ENCODE measurements at regions not wholly inside any gene's neighbourhood (a gene's known extent, or its start where the extent isn't known, plus 50 kb on each side); places are given as distances from the start of the nearest gene placed in this dataset.

DNA sequence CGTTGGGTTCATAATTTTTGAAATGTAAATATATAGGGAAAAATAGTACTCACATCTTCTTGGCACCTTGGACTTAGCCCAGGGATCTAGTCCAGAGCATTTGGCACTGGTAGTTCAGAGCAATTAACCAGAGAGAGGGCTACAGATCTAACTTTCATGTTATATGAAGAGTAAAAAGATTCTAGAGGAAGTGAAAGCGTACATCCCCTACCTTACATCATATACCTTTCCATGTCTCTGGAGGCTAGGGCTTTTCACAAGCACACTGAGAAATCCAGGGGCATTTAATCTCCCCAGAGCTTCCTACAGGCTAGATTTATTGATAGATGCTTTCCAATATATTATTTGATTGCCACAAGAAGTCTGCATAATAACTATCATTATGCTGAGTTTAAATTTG lies 687.5 kb upstream of the FBXO33 start:
- Histone ChIP-seq H3K4me1 (ENCODE audit: control insufficient read depth, insufficient read depth, low read length) (peaks cover 13% of the 10 kb centered on the region), H3K27ac (ENCODE audit: low read depth, low read length) (no peak overlapping the region), H3K27me3 (ENCODE audit: control insufficient read depth, insufficient read depth, low read length) (no peaks in the 10 kb centered on the region), H3K9me3 (ENCODE audit: control insufficient read depth, insufficient read depth, low read length) (no peaks in the 10 kb centered on the region), H3K36me3 (ENCODE audit: control insufficient read depth, insufficient read depth, low read length) (no peaks in the 10 kb centered on the region), H3K9ac (ENCODE audit: low read depth, low read length) (no peak overlapping the region), H3K4me3 (ENCODE audit: low read depth, low read length) (no peak overlapping the region)

DNA sequence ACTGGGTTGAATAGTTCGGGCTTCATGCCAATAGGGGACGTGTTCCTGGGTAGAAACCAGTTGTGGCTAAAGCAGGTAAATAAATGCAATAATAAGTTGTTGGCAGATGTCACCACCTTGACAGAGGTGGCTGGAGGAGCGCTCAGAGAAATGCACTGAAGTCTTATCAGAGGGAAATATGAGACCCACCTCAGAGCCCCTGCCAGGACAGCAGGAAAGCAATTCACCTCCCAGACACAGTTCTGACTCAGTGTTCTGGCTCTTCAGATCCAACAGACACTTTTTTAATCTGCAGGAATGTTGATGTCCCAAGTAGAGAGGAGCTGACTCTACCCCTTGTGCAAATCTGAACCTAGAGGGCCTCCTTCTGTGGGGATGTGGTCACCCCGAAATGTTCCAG lies 687.1 kb upstream of the FBXO33 start:
- no peak overlapping the region for H3K9ac ChIP-seq (ENCODE audit: low read depth, low read length)
- peaks cover 13% of the 10 kb centered on the region for H3K4me1 ChIP-seq (ENCODE audit: control insufficient read depth, insufficient read depth, low read length)
- no peaks in the 10 kb centered on the region for H3K36me3 ChIP-seq (ENCODE audit: control insufficient read depth, insufficient read depth, low read length)
- no peaks in the 10 kb centered on the region for H3K27me3 ChIP-seq (ENCODE audit: control insufficient read depth, insufficient read depth, low read length)
- H3K9me3 ChIP-seq (ENCODE audit: control insufficient read depth, insufficient read depth, low read length), result no peaks in the 10 kb centered on the region
- no peak overlapping the region for H3K27ac ChIP-seq (ENCODE audit: low read depth, low read length)
- H3K4me3 ChIP-seq (ENCODE audit: low read depth, low read length), result no peak overlapping the region

DNA sequence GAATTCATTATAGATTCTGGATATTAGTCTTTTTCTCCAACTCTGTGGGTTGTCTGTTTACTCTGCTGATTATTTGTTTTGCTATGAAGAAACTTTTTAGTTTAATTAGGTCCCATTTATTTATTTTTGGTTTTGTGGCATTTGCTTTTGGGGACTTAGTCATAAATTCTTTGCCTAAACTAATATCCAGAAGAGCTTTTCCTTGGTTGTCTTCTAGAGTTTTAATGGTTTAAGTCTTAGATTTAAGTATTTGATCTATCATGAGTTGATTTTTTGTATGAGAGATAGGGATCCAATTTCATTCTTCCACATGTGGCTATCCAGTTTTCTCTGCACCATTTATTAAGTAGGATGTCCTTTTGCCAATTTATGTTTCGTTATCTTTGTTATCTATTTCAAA lies 683.4 kb upstream of the FBXO33 start:
- Histone ChIP-seq H3K36me3 (ENCODE audit: control insufficient read depth, insufficient read depth, low read length) (no peaks in the 10 kb centered on the region), H3K4me3 (ENCODE audit: low read depth, low read length) (no peak overlapping the region), H3K4me1 (ENCODE audit: control insufficient read depth, insufficient read depth, low read length) (no peaks in the 10 kb centered on the region), H3K27me3 (ENCODE audit: control insufficient read depth, insufficient read depth, low read length) (no peaks in the 10 kb centered on the region), H3K27ac (ENCODE audit: low read depth, low read length) (no peak overlapping the region), H3K9ac (ENCODE audit: low read depth, low read length) (no peak overlapping the region), H3K9me3 (ENCODE audit: control insufficient read depth, insufficient read depth, low read length) (no peaks in the 10 kb centered on the region)

DNA sequence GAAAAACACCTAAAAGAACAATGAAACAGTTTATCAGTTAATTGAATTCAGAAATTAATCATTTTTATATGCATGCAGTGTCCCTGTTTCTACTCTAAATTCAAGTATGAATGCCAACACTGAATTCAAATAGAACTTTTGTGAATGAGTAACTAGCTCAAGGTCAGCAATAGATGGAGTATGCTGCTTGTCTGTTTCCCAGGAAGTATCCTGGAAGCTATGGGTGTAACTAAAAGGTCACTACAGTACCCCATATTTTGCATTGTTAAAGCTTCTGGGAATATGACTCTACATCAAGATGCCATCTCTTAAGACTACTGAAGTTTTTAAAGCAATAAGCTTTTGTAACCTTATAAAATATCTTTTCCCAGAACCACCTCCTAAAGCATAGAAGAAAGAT lies 681.4 kb upstream of the FBXO33 start:
- Histone ChIP-seq H3K4me3 (ENCODE audit: low read depth, low read length) (no peak overlapping the region), H3K9ac (ENCODE audit: low read depth, low read length) (no peak overlapping the region), H3K36me3 (ENCODE audit: control insufficient read depth, insufficient read depth, low read length) (no peaks in the 10 kb centered on the region), H3K27ac (ENCODE audit: low read depth, low read length) (no peak overlapping the region), H3K4me1 (ENCODE audit: control insufficient read depth, insufficient read depth, low read length) (no peaks in the 10 kb centered on the region), H3K9me3 (ENCODE audit: control insufficient read depth, insufficient read depth, low read length) (no peaks in the 10 kb centered on the region), H3K27me3 (ENCODE audit: control insufficient read depth, insufficient read depth, low read length) (no peaks in the 10 kb centered on the region)

DNA sequence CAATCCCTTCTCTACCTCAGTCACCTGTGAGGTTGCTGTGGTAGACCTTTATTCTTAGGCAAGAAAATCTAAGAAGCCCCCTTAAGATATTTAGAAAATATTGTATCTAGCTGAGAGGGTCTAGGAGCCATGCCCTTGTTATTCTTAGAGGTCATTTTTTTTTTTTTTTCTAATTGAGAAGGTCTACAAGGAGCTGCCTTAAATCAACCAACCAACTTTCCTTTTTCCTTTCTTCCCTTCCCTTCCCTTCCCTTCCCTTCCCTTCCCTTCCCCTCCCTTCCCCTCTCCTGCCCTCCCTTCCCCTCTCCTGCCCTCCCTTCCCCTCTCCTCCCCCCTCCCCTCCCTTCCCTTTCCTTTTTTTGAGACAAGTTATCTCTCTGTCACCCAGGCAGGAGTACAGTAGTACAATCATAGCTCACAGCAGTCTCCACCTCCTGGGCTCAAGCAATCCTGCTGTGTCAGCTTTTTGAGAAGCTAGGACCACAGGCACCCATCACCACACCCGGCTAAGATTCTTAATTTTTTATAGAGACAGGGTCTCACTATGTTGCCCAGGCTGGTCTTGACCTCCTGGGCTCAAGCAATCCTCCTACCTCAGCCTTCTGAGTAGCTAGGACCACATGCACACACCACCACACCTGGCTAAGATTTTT lies 668.4 kb upstream of the FBXO33 start:
- no peaks in the 10 kb centered on the region for H3K36me3 ChIP-seq (ENCODE audit: control insufficient read depth, insufficient read depth, low read length)
- no peak overlapping the region for H3K27ac ChIP-seq (ENCODE audit: low read depth, low read length)
- no peak overlapping the region for H3K4me3 ChIP-seq (ENCODE audit: low read depth, low read length)

DNA sequence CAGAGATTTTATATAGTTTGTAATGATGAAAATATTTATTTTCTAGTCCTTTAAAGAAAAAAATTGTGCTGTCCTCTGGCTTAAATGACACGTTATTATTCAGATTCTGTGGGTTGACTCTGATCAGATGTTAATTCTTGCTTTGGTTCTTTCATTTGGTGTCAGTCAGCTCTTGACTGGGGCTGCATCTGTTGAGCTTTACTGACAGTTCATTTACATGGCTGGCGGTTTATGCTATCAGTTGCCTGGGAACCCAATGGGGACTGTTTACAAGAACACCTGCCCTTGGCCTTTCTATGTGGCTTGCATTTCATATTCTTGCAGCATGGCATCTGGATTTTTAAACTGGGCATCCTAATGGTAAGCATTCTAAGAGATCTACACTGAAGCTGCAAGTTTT lies 667.1 kb upstream of the FBXO33 start:
- Histone ChIP-seq H3K4me3 (ENCODE audit: low read depth, low read length) (no peak overlapping the region), H3K27me3 (ENCODE audit: control insufficient read depth, insufficient read depth, low read length) (no peaks in the 10 kb centered on the region), H3K36me3 (ENCODE audit: control insufficient read depth, insufficient read depth, low read length) (no peaks in the 10 kb centered on the region), H3K9ac (ENCODE audit: low read depth, low read length) (no peak overlapping the region), H3K27ac (ENCODE audit: low read depth, low read length) (no peak overlapping the region), H3K4me1 (ENCODE audit: control insufficient read depth, insufficient read depth, low read length) (peaks cover 10% of the 10 kb centered on the region), H3K9me3 (ENCODE audit: control insufficient read depth, insufficient read depth, low read length) (no peaks in the 10 kb centered on the region)

More for the DNA sequence above, 668.4 kb upstream of the FBXO33 start:
- Histone ChIP-seq H3K9me3 (ENCODE audit: control insufficient read depth, insufficient read depth, low read length) (no peaks in the 10 kb centered on the region; the same call in 1 of the 2 replicates), H3K9ac (ENCODE audit: low read depth, low read length) (no peak overlapping the region), H3K27me3 (ENCODE audit: control insufficient read depth, insufficient read depth, low read length) (no peaks in the 10 kb centered on the region), H3K4me1 (ENCODE audit: control insufficient read depth, insufficient read depth, low read length) (peaks cover 10% of the 10 kb centered on the region)

DNA sequence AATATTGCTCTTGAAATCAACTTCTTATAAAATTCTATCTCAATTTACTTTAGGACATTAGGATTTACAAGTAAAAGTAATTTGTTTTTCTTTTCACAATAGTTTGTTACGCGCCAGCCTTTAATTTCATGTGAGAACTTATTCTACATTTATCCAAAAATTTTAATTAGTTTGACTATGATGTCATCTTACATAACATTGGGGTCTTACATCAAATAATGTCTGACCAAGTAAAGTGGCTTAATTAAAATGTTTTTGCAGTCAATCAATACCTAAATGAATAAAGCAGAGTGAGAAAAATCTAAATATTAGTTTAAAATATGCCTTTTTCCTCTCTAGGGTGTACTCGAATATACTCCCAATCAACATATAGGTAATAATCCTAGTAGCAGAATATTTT lies 666.2 kb upstream of the FBXO33 start:
- no peaks in the 10 kb centered on the region for H3K36me3 ChIP-seq (ENCODE audit: control insufficient read depth, insufficient read depth, low read length)
- no peak overlapping the region for H3K9ac ChIP-seq (ENCODE audit: low read depth, low read length)
- no peak overlapping the region for H3K4me3 ChIP-seq (ENCODE audit: low read depth, low read length)
- H3K27me3 ChIP-seq (ENCODE audit: control insufficient read depth, insufficient read depth, low read length), result no peaks in the 10 kb centered on the region
- no peak overlapping the region for H3K27ac ChIP-seq (ENCODE audit: low read depth, low read length)
- peaks cover 10% of the 10 kb centered on the region for H3K4me1 ChIP-seq (ENCODE audit: control insufficient read depth, insufficient read depth, low read length)
- no peaks in the 10 kb centered on the region for H3K9me3 ChIP-seq (ENCODE audit: control insufficient read depth, insufficient read depth, low read length)

DNA sequence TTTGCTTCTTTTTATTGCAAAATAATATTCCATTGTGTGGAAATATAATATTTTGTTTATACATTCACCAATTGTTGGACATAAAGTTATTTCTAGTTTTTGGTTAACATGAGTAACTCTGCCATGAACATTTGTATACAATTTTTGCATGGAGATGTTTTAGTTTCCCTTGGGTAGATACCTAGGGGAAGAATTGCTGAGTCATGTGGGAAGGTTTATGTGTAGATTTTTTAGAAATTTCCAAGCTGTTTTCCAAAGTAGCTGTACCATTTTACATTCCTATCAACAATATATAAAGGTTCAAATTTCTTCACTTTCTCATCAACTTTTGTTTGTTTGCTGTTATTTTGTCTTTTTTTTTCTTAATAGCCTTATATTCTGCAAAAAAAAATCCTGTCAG lies 664.7 kb upstream of the FBXO33 start:
- Histone ChIP-seq H3K9me3 (ENCODE audit: control insufficient read depth, insufficient read depth, low read length) (no peaks in the 10 kb centered on the region), H3K4me3 (ENCODE audit: low read depth, low read length) (no peak overlapping the region), H3K27me3 (ENCODE audit: control insufficient read depth, insufficient read depth, low read length) (no peaks in the 10 kb centered on the region), H3K36me3 (ENCODE audit: control insufficient read depth, insufficient read depth, low read length) (no peaks in the 10 kb centered on the region), H3K27ac (ENCODE audit: low read depth, low read length) (no peak overlapping the region), H3K4me1 (ENCODE audit: control insufficient read depth, insufficient read depth, low read length) (peaks cover 10% of the 10 kb centered on the region), H3K9ac (ENCODE audit: low read depth, low read length) (no peak overlapping the region)

DNA sequence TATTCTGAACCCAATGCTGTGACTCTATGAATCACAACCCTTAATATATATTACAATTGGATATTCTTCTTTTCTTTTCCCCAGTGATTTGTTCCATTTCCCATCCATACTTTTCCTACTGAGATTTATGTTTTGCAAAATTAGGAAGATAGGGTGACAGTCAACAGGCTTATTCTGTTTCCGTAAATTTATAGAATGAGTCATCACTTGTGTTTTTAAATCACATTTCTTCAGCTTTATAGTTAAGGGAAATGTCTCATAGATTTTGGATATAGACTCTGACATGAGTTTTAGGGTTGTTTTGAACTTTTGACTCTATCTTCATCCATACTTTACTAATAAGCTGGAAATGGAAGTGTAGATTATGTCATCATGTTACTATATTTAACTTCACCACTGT lies 661.6 kb upstream of the FBXO33 start:
- Histone ChIP-seq H3K4me3 (ENCODE audit: low read depth, low read length) (no peak overlapping the region), H3K9me3 (ENCODE audit: control insufficient read depth, insufficient read depth, low read length) (no peaks in the 10 kb centered on the region), H3K4me1 (ENCODE audit: control insufficient read depth, insufficient read depth, low read length) (peaks cover 10% of the 10 kb centered on the region), H3K27ac (ENCODE audit: low read depth, low read length) (no peak overlapping the region), H3K36me3 (ENCODE audit: control insufficient read depth, insufficient read depth, low read length) (no peaks in the 10 kb centered on the region), H3K9ac (ENCODE audit: low read depth, low read length) (no peak overlapping the region), H3K27me3 (ENCODE audit: control insufficient read depth, insufficient read depth, low read length) (no peaks in the 10 kb centered on the region)

DNA sequence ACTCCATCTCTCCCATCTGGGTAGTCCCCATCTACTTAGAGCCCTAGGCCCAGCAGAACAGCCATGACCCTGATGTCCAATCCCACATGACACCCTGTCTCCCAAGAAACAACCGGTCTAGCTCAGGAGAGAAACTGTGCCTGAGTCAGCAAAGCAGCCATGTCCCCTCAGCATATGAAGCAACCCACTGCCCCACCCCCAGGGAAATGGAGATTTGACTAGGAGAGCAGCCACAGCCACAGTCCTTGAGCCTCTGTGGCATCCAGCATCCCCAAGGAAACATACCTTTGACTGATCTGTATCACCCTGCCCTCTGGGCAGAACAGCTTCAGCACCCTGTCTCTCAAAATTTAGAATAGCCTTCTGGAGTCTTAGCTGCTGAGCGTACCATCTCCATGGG lies 641.9 kb upstream of the FBXO33 start:
- no peaks in the 10 kb centered on the region for H3K36me3 ChIP-seq (ENCODE audit: control insufficient read depth, insufficient read depth, low read length)
- no peak overlapping the region for H3K4me3 ChIP-seq (ENCODE audit: low read depth, low read length)
- H3K27ac ChIP-seq (ENCODE audit: low read depth, low read length), result no peak overlapping the region
- no peaks in the 10 kb centered on the region for H3K27me3 ChIP-seq (ENCODE audit: control insufficient read depth, insufficient read depth, low read length)
- H3K9me3 ChIP-seq (ENCODE audit: control insufficient read depth, insufficient read depth, low read length), result no peaks in the 10 kb centered on the region
- H3K9ac ChIP-seq (ENCODE audit: low read depth, low read length), result no peak overlapping the region
- no peaks in the 10 kb centered on the region for H3K4me1 ChIP-seq (ENCODE audit: control insufficient read depth, insufficient read depth, low read length)

DNA sequence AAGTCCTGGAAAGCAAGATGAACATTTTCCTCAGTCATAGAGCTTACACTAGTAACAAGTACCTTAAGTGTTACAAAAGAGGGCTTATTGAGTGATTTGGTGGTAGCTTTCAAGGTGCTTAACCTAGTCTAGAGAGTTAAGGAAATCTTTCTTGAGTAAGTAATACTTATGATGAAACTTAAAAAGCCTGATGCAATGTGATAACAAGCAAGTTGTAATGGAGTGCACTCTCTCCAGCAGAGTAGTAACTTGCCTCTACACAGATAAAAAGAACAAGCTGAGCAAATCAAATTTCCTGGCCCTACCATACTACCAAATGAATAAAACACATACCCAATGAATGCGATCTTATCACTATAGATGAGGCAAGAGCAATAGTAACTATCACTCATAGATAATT lies 639.9 kb upstream of the FBXO33 start:
- H3K27ac ChIP-seq (ENCODE audit: low read depth, low read length), result no peak overlapping the region
- H3K27me3 ChIP-seq (ENCODE audit: control insufficient read depth, insufficient read depth, low read length), result no peaks in the 10 kb centered on the region
- H3K9me3 ChIP-seq (ENCODE audit: control insufficient read depth, insufficient read depth, low read length), result no peaks in the 10 kb centered on the region
- H3K4me1 ChIP-seq (ENCODE audit: control insufficient read depth, insufficient read depth, low read length), result no peaks in the 10 kb centered on the region
- no peak overlapping the region for H3K9ac ChIP-seq (ENCODE audit: low read depth, low read length)
- H3K4me3 ChIP-seq (ENCODE audit: low read depth, low read length), result no peak overlapping the region
- no peaks in the 10 kb centered on the region for H3K36me3 ChIP-seq (ENCODE audit: control insufficient read depth, insufficient read depth, low read length)

All from HUES48 (cell line).